ENCODE measurements at regions not wholly inside any gene's neighbourhood (a gene's known extent, or its start where the extent isn't known, plus 50 kb on each side); places are given as distances from the start of the nearest gene placed in this dataset.

DNA sequence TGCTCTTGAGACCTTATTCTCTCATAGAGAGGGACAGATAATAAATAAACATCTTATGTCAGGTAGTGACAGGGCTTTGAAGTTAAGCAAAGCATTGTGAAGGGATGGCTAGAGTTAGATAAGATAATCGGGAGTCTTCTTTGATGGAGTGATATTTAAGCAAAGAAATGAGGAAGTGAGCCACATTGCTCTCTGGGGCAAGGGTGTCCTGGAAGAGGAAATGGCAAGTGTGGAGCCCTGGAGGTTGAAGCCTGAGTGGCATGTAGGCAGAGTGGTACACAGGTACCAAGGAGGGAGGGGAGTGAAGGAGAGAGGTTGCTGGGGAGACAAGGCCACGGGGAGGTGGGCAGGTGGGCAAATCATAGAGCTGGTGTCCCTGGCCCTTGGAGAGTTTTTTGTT is 110.2 kb downstream of the CTAGE1 start:
- TF ChIP-seq, protein P1, sequence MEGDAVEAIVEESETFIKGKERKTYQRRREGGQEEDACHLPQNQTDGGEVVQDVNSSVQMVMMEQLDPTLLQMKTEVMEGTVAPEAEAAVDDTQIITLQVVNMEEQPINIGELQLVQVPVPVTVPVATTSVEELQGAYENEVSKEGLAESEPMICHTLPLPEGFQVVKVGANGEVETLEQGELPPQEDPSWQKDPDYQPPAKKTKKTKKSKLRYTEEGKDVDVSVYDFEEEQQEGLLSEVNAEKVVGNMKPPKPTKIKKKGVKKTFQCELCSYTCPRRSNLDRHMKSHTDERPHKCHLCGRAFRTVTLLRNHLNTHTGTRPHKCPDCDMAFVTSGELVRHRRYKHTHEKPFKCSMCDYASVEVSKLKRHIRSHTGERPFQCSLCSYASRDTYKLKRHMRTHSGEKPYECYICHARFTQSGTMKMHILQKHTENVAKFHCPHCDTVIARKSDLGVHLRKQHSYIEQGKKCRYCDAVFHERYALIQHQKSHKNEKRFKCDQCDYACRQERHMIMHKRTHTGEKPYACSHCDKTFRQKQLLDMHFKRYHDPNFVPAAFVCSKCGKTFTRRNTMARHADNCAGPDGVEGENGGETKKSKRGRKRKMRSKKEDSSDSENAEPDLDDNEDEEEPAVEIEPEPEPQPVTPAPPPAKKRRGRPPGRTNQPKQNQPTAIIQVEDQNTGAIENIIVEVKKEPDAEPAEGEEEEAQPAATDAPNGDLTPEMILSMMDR (IDR thresholded peaks at IDR 0.05 in 4 of 5, conservative IDR thresholded peaks at IDR 0.05 in 1 of 5), result no peak
- TF ChIP-seq POLR2A (IDR thresholded peaks at IDR 0.05), result no peak
